ENCODE measurements at regions not wholly inside any gene's neighbourhood (a gene's known extent, or its start where the extent isn't known, plus 50 kb on each side); places are given as distances from the start of the nearest gene placed in this dataset.
A peak's percentile ranks its signal among the peaks of the same experiment; 100 is the strongest.

DNA sequence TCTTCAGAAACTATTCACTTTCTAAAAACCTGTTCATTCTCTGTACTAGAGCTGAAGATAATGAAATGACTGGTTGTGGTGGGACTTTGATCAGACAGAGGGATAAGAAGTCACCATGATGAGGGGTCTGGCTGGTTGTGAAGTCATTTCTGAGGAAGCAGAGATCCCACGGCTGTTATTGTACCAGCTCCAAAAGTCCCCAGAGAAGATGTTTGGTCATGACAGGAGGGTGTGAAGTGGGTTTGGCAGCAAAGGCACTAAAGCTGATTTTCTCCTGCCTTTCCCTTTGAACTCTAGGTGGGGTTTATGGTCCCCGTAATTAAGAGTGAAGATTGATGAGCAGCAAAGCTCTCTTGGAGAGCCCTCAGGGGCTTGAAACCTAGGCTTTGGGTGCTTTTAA is 103.1 kb upstream of the CACHD1 start:
- Histone ChIP-seq H3K27ac (ENCODE audit: low read depth, low read length) (no peak overlapping the region), H3K27me3 (ENCODE audit: control insufficient read depth, insufficient read depth, low read length) (peaks cover 6% of the 10 kb centered on the region), H3K4me3 (ENCODE audit: low read depth, low read length) (no peak overlapping the region), H3K9me3 (ENCODE audit: control insufficient read depth, insufficient read depth, low read length) (no peaks in the 10 kb centered on the region)
- no peak for DNase-seq (ENCODE audit: low read depth, low spot score)
- CTCF ChIA-PET: no interaction called here
- TF ChIP-seq, protein P1, sequence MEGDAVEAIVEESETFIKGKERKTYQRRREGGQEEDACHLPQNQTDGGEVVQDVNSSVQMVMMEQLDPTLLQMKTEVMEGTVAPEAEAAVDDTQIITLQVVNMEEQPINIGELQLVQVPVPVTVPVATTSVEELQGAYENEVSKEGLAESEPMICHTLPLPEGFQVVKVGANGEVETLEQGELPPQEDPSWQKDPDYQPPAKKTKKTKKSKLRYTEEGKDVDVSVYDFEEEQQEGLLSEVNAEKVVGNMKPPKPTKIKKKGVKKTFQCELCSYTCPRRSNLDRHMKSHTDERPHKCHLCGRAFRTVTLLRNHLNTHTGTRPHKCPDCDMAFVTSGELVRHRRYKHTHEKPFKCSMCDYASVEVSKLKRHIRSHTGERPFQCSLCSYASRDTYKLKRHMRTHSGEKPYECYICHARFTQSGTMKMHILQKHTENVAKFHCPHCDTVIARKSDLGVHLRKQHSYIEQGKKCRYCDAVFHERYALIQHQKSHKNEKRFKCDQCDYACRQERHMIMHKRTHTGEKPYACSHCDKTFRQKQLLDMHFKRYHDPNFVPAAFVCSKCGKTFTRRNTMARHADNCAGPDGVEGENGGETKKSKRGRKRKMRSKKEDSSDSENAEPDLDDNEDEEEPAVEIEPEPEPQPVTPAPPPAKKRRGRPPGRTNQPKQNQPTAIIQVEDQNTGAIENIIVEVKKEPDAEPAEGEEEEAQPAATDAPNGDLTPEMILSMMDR (IDR thresholded peaks at IDR 0.05; ENCODE audit: low read depth, low read length): no peak
- POLR2A ChIA-PET: no interaction called here

DNA sequence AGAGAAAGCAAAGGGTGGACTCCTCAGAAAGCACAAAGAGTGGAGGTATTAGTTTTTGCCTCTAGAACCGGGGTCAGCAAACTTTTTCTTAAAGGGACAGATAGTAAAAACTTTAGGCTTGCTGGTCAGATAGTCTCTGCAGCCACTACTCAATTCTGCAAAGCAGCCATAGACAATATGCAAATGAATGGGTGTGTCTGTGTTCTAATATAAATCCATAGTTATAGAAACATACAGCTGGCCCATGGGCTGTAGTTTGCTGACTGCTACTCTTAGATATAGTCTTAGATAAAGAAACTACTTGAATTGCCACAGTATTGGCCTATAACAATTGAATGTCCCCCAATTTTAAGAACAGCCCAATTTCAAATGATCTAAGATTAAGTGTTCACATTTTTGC is 101.6 kb upstream of the CACHD1 start:
- CTCF ChIA-PET: no interaction called here
- TF ChIP-seq, protein P1 (IDR thresholded peaks at IDR 0.05; ENCODE audit: low read depth, low read length): no peak
- POLR2A ChIA-PET: no interaction called here
- Histone ChIP-seq H3K9me3 (ENCODE audit: control insufficient read depth, insufficient read depth, low read length) (no peaks in the 10 kb centered on the region), H3K4me3 (ENCODE audit: low read depth, low read length) (no peak overlapping the region), H3K27ac (ENCODE audit: low read depth, low read length) (no peak overlapping the region), H3K27me3 (ENCODE audit: control insufficient read depth, insufficient read depth, low read length) (peaks cover 6% of the 10 kb centered on the region)
- no peak for DNase-seq (ENCODE audit: low read depth, low spot score)

DNA sequence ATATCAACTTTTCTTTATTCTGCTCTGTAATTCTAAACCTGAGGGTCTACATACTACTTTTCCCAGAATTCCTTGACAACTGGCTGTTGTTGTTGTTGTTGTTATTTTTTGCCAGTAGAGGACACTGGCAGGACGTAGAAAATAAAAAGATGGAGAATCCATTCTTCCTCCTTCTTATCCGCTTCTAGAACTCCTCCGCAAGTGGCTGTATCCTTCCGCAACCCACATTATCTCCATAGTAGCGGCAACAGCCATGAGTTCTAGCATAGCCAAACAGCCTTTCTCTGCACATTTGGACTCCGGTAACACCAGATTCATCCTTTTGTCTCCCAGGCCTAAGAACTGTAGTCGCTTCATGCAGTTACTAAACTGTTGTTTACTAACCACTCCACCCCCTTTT is 91.1 kb upstream of the CACHD1 start:
- H3K4me3 ChIP-seq (ENCODE audit: low read depth, low read length): no peak overlapping the region
- POLR2A ChIA-PET: no interaction called here
- no peaks in the 10 kb centered on the region for H3K9me3 ChIP-seq (ENCODE audit: control insufficient read depth, insufficient read depth, low read length)
- H3K27ac ChIP-seq (ENCODE audit: low read depth, low read length): no peak overlapping the region
- no peak for DNase-seq (ENCODE audit: low read depth, low spot score)
- no peaks in the 10 kb centered on the region for H3K27me3 ChIP-seq (ENCODE audit: control insufficient read depth, insufficient read depth, low read length)
- TF ChIP-seq, protein P1 (IDR thresholded peaks at IDR 0.05; ENCODE audit: low read depth, low read length): 0 out of 2 replicates have a peak, but pooled peaks have one; percentile 3
- CTCF ChIA-PET: no interaction called here

DNA sequence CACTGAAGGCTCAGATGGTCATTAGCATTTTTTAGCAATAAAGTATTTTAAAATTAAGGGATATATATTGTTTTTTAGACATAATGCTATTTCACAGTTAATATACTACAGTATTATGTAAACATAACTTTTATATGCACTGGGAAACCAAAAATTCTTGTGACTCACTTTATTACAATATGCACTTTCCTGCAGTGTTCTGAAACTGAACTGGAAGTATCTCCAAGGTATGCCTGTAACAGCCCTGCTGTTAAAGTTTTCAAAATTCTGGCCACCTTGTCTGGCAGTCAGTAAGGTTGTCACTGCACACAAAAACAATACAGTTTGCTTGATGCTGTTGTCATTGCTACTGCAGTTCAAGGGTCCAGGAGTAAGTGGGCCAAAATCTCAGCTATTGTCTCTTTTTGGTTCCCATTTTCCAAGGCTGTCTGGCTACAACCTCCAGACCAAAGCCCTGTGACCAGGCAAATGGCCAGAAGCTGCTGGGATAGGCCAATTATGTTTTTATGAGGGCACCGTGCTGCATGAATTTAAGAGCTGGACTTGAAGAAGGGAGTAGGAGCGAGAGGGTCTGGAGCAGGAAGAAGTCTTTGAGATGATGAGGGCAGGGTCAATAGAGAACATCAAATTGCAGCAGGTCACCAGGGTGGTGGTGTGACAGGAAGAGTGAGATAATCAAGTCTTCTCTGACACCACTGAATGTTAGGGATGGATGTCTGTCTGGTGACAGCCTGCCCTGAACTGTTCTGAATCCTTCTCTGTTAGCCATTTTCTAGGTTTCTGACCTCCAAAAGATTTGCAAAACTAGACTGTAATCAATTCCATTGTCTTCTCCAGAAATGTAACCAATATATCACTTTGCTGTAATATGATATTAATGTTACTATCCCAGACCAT is 82.3 kb upstream of the CACHD1 start:
- ChIA-PET CTCF (no interaction called here), POLR2A (no interaction called here)
- Histone ChIP-seq H3K27me3 (ENCODE audit: control insufficient read depth, insufficient read depth, low read length) (no peaks in the 10 kb centered on the region), H3K9me3 (ENCODE audit: control insufficient read depth, insufficient read depth, low read length) (no peaks in the 10 kb centered on the region), H3K27ac (ENCODE audit: low read depth, low read length) (no peak overlapping the region), H3K4me3 (ENCODE audit: low read depth, low read length) (no peak overlapping the region)
- DNase-seq (ENCODE audit: low read depth, low spot score): no peak
- TF ChIP-seq, protein P1 (IDR thresholded peaks at IDR 0.05; ENCODE audit: low read depth, low read length): no peak

DNA sequence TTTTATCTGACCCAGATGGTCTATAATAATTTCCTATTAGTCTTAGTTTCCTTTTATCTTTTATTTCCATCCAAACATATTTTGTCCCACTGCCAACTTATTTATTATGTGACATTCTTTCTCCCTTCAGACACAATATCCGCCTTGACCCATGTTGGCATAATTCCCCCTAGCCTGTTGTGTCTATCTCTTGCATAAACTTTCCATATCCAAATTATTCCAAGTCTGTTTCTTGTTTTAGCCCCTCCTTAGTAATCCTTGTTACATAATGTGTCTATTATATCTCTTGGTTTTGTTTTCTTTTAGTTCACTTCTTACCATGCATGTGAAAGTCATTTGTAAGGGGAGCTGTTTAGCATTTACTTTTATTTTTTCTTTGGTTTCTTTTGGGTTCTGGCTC is 81.6 kb upstream of the CACHD1 start:
- no peak for DNase-seq (ENCODE audit: low read depth, low spot score)
- Histone ChIP-seq H3K4me3 (ENCODE audit: low read depth, low read length) (no peak overlapping the region), H3K27ac (ENCODE audit: low read depth, low read length) (no peak overlapping the region), H3K27me3 (ENCODE audit: control insufficient read depth, insufficient read depth, low read length) (no peaks in the 10 kb centered on the region), H3K9me3 (ENCODE audit: control insufficient read depth, insufficient read depth, low read length) (no peaks in the 10 kb centered on the region)
- ChIA-PET POLR2A (no interaction called here), CTCF (no interaction called here)
- TF ChIP-seq, protein P1 (IDR thresholded peaks at IDR 0.05; ENCODE audit: low read depth, low read length): no peak

Measured in AG04450 (cell line).